Bronchial epithelial cell (primary cell): ENCODE measurements at regions not wholly inside any gene's neighbourhood (a gene's known extent, or its start where the extent isn't known, plus 50 kb on each side); places are given as distances from the start of the nearest gene placed in this dataset.
A peak's percentile ranks its signal among the peaks of the same experiment; 100 is the strongest.

ENCODE experiments used
- DNase-seq: peaks from one replicate; pipeline ENCODE4 v3.0.0-alpha.2; 2010; ENCODE audit warnings: low read depth
- FAIRE-seq: peaks from 2 replicates; lab custom pipeline; 2011; peaks lifted over from hg19 to GRCh38; lab: Jason Lieb, UNC
- H3K27me3 ChIP-seq: 2 replicates; pipeline ENCODE4 v1.5.1; 2011; ENCODE audit warnings: low read length; ENCODE audit not compliant: control insufficient read depth, insufficient read depth
- H3K36me3 ChIP-seq: 2 replicates; pipeline ENCODE4 v1.5.1; 2011; ENCODE audit warnings: low read length; ENCODE audit not compliant: control insufficient read depth, insufficient read depth
- H3K4me3 ChIP-seq: 2 replicates; pipeline ENCODE4 v1.5.1; 2011; ENCODE audit warnings: mild to moderate bottlenecking, low read depth, low read length, control low read depth
- TF ChIP-seq, protein P1 (sequence below): IDR thresholded peaks from 2 replicates; pipeline ENCODE4 v1.5.1; 2011; ENCODE audit warnings: mild to moderate bottlenecking, moderate library complexity, low read length, control low read depth, inconsistent platforms; ENCODE audit not compliant: insufficient read depth, severe bottlenecking

DNA sequence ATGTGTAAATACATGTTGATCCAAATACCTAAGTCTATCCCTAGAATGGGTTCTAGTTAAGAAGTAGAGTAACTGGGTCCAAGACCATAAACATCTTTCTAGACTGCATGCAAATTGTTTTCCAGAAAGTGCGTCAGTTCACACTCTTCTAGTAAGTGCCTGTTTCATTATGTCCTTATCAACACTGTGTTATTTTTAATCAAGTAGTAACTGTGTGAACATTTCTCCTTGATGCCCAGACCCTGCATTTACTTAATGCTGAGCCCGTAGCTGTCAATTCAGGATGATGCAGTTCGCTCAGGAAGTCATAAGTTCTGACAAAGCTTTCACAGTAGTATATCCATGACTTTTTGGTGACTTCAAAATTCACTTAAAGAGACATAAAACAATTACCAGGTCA lies 374.8 kb downstream of the OTUD1 start:
- Histone ChIP-seq H3K36me3 (no peaks in the 10 kb centered on the region), H3K27me3 (no peaks in the 10 kb centered on the region), H3K4me3 (no peak overlapping the region)
- TF ChIP-seq, protein P1, sequence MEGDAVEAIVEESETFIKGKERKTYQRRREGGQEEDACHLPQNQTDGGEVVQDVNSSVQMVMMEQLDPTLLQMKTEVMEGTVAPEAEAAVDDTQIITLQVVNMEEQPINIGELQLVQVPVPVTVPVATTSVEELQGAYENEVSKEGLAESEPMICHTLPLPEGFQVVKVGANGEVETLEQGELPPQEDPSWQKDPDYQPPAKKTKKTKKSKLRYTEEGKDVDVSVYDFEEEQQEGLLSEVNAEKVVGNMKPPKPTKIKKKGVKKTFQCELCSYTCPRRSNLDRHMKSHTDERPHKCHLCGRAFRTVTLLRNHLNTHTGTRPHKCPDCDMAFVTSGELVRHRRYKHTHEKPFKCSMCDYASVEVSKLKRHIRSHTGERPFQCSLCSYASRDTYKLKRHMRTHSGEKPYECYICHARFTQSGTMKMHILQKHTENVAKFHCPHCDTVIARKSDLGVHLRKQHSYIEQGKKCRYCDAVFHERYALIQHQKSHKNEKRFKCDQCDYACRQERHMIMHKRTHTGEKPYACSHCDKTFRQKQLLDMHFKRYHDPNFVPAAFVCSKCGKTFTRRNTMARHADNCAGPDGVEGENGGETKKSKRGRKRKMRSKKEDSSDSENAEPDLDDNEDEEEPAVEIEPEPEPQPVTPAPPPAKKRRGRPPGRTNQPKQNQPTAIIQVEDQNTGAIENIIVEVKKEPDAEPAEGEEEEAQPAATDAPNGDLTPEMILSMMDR, result no peak
- no peak for FAIRE-seq
- DNase-seq, result no peak

DNA sequence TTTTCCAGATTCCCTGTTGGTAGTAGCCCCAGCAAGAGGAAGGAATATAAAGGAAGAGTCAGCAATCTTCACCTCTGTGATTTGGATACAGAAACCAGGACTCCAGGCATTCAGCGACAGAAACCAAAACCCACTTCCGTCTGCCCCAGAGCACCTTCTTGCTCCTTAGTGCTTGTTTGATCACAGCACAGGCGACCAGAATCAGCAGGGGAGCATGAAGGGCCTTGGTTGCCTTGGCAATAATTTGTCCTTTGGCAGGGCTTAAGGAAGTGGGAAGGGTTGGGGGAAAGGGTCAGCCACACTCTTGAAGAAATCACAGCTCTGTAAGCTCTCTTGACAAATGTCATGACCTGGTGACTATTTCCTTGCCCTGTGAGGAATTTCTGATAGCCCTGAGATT lies 379.6 kb downstream of the OTUD1 start:
- no peaks in the 10 kb centered on the region for H3K27me3 ChIP-seq
- FAIRE-seq (no peak), DNase-seq (no peak)
- H3K4me3 ChIP-seq, result no peak overlapping the region
- TF ChIP-seq, protein P1, result no peak
- H3K36me3 ChIP-seq, result no peaks in the 10 kb centered on the region

DNA sequence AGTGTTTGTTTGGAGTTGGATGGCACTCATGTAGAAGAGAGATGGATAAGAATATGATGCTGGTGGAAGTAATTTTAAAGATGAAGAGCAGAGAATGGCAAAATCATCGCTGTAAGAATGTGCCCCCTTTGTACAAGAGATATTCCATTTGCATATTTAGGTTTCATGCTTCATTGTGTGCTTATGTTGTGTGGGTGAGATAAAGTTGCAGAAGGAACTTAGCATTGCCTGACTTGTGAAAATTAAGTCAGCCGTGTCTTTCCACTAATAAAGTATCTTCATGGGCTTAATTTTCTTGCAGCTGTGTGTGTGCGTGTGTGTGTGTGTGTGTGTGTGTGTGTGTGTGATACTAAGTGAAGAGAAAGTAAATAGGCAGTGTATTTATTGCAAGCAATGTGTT lies 381.9 kb downstream of the OTUD1 start:
- Histone ChIP-seq H3K36me3 (no peaks in the 10 kb centered on the region), H3K4me3 (no peak overlapping the region), H3K27me3 (no peaks in the 10 kb centered on the region)
- no peak for DNase-seq
- no peak for FAIRE-seq
- TF ChIP-seq, protein P1, result no peak

- DNase-seq, result no peak
- Histone ChIP-seq H3K4me3 (no peak overlapping the region), H3K27me3 (peaks cover 3% of the 10 kb centered on the region), H3K36me3 (no peaks in the 10 kb centered on the region)
- TF ChIP-seq, protein P1, result no peak
- no peak for FAIRE-seq
Measured at GRCh38 chr10:23824822-23825221, 384.1 kb upstream of the KIAA1217 start.

GRCh38 chr10:23826421-23826820 lies 382.5 kb upstream of the KIAA1217 start:
- FAIRE-seq, result peak; percentile 96
- DNase-seq, result peak; percentile 49
- Histone ChIP-seq H3K4me3 (no peak overlapping the region), H3K36me3 (no peaks in the 10 kb centered on the region), H3K27me3 (peaks cover 5% of the 10 kb centered on the region)
- TF ChIP-seq, protein P1, result no peak

DNA sequence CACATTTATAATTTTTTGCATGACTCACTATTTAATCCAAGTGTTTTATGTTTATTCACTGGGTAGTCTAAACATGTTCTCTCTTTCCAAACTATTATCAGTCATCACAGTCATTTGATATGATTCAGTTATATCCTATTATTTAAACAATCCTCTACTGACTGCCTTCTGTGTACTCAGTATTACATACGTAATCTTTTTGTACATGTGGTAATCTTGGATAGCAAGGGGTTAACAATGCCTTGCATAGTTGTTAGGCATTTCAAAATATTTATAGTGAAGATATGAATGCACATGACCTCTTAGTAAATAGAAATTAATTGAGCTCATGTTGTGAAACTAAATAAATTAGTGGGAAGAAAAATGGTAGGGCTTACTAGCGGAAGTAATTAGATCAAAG lies 379.4 kb upstream of the KIAA1217 start:
- TF ChIP-seq, protein P1, result no peak
- Histone ChIP-seq H3K4me3 (no peak overlapping the region), H3K27me3 (peaks cover 5% of the 10 kb centered on the region), H3K36me3 (no peaks in the 10 kb centered on the region)
- FAIRE-seq (no peak), DNase-seq (peak; percentile 76)
